Hepatocyte (in vitro differentiated cells): ENCODE measurements at regions not wholly inside any gene's neighbourhood (a gene's known extent, or its start where the extent isn't known, plus 50 kb on each side); places are given as distances from the start of the nearest gene placed in this dataset.

ENCODE experiments used
- EZH2 ChIP-seq: fragments of 200-600 bp; sonication (generic); IDR thresholded peaks from 2 replicates; pipeline ENCODE4 v1.6.1; 2016; ENCODE audit warnings: antibody characterized with exemption, mild to moderate bottlenecking, borderline replicate concordance
- TF ChIP-seq, protein P1 (sequence below): fragments of 200-600 bp; sonication (generic); IDR thresholded peaks from 2 replicates; pipeline ENCODE4 v1.5.1; 2016; ENCODE audit warnings: antibody characterized with exemption, mild to moderate bottlenecking; ENCODE audit not compliant: poor library complexity

DNA sequence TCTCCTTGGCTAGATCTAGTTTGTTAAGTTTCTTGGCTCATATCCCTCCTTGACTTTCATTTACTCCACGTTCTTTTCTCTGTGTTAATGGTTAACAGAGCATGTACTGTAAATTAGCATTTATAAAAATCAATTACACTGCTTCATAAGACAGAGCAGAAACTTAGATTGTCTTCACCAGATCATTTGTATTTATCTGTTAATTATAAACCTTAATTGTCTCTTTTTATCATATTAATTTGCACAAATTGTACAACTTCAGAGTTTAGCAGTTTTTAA is 221.2 kb upstream of the EGLN3 start:
- TF ChIP-seq, protein P1, sequence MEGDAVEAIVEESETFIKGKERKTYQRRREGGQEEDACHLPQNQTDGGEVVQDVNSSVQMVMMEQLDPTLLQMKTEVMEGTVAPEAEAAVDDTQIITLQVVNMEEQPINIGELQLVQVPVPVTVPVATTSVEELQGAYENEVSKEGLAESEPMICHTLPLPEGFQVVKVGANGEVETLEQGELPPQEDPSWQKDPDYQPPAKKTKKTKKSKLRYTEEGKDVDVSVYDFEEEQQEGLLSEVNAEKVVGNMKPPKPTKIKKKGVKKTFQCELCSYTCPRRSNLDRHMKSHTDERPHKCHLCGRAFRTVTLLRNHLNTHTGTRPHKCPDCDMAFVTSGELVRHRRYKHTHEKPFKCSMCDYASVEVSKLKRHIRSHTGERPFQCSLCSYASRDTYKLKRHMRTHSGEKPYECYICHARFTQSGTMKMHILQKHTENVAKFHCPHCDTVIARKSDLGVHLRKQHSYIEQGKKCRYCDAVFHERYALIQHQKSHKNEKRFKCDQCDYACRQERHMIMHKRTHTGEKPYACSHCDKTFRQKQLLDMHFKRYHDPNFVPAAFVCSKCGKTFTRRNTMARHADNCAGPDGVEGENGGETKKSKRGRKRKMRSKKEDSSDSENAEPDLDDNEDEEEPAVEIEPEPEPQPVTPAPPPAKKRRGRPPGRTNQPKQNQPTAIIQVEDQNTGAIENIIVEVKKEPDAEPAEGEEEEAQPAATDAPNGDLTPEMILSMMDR: no peak
- no peak for TF ChIP-seq EZH2
